ENCODE measurements at regions not wholly inside any gene's neighbourhood (a gene's known extent, or its start where the extent isn't known, plus 50 kb on each side); places are given as distances from the start of the nearest gene placed in this dataset.

DNA sequence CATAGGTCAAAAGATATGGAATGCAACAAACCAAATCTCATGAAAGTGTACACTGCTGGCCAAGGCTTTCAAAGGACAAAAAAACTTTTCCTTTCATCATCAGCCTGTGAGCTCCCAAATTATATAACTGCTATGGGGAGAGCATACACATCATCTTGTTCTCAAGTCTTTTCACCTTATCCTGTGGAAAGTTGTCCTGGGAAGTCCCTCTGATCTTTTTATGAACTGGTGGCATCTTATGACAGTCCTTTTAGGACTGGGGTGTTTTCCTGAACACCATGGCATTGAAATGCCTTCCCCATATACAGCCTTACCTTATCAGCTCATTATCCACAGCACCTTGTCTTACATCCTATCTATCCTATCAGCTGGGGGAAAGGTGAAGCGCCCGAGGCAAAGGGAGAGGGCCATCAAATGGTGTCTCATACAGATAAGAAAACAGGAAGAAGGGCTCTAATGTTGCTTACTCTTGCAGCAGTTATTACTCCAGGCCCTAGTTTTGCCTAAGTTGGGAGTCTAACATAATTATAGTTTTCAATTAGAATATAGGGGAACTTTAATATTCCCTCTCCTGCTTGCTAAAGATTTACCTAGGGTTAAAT, 61.5 kb upstream of the GOLIM4 start:
- DNase-seq (ENCODE audit: low spot score): no peak

DNA sequence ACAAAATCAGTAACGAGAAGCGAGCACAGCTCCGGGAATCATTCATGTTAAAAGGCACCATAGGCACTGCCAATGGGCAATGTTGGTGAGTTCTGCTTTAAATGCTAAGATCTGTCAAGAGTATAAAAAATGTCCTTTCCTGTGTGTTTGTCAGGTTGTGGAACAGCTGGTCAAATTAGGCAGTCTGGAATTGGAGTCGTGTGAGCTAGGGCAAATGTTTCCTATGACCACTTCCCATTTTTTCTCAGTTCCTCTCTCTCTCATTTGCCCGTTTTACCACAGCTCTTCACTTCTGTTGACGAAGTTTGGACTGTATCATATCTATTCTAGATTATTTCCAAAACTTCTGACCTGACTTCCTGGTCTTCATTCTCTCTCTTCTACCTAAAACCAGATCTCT, 60.8 kb upstream of the GOLIM4 start:
- no peak for DNase-seq (ENCODE audit: low spot score)

DNA sequence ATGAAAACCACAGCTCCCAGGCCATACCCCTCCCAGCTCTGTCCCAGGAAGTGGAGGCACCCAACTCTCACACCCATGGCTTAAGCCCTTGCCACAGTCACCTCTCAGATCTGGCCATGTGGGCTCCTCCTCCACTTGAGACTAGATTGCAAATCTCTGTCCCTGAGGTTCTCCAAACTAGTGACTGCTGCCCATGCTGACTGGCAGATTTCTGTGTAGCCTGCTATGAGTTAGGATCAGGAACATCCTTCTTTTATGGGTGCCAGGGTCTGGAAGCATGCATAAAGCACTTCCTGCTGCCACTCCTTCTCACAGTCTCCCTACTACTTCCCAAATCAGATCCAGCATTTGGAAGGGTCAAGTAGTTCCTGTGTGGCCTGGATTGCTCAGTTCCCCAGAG, 59.6 kb upstream of the GOLIM4 start:
- no peak for DNase-seq (ENCODE audit: low spot score)

DNA sequence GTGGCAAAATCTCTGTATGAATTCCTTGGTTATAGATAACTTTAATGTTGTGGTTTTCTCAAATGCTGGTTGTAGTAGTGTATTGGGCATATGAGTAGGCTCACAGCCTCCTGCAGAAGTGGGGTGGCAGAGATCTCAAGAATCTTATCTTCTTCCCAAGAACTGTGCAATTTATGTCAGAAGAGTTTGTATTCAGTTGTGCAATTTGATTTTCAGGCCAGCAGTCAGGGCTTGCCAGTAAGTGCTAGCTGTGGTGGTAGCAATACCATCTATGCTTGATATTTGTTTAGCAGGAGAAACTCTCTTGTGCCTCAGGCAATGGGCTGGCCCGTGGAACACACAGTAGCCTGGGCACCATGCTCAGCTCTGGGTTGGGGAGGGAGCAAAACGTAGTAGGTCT, 58.4 kb upstream of the GOLIM4 start:
- no peak for DNase-seq (ENCODE audit: low spot score)

GRCh38 chr3:168152149-168152548, 56.4 kb upstream of the GOLIM4 start:
- no peak for DNase-seq (ENCODE audit: low spot score)

Data from activated CD4-positive, alpha-beta T cell treated with anti-CD3 and anti-CD28 coated beads, Interleukin-2, Interleukin-4, amounts not matched to agents 100 ng/mL and 50 ng/mL, durations not matched to agents 16 hours and 8 hours (primary cell).